Astrocyte of the cerebellum (primary cell): ENCODE measurements at regions not wholly inside any gene's neighbourhood (a gene's known extent, or its start where the extent isn't known, plus 50 kb on each side); places are given as distances from the start of the nearest gene placed in this dataset.

Experiments
- DNase-seq: peaks from one replicate; pipeline ENCODE4 v3.0.0-alpha.2; 2011; ENCODE audit warnings: low read depth
- H3K4me3 ChIP-seq: 2 replicates; pipeline ENCODE4 v1.5.1; 2011; ENCODE audit warnings: mild to moderate bottlenecking, low read depth, low read length, moderate library complexity
- CTCF ChIP-seq: IDR thresholded peaks from 2 replicates; pipeline ENCODE4 v1.5.1; 2012; ENCODE audit warnings: low read length, low read depth, moderate library complexity, mild to moderate bottlenecking; ENCODE audit errors: missing control alignments
- in situ Hi-C: cut with HindIII; loops from 2 replicates; pipeline ENCODE4 v1.10.0; 2017; ENCODE audit warnings: low sequenced_read_pairs

- H3K4me3 ChIP-seq, result no peak overlapping the region
- no peak for TF ChIP-seq CTCF
- in situ Hi-C loops, result no loop called here
- DNase-seq, result no peak
These were observed 86.3 kb upstream of the MKLN1 start for GRCh38 chr7:131241386-131241785.

- in situ Hi-C loops, result no loop called here
- DNase-seq, result no peak
- TF ChIP-seq CTCF, result no peak
These were observed 85.5 kb upstream of the MKLN1 start for GRCh38 chr7:131242123-131242650.

GRCh38 chr7:131244259-131244852 is 83.3 kb upstream of the MKLN1 start:
- in situ Hi-C loops, result no loop called here
- no peak overlapping the region for H3K4me3 ChIP-seq
- TF ChIP-seq CTCF, result peak; percentile 3
- DNase-seq, result peak; percentile 90

More at GRCh38 chr7:131242123-131242650, 85.5 kb upstream of the MKLN1 start:
- H3K4me3 ChIP-seq, result no peak overlapping the region

- peak; percentile 88 for DNase-seq
- no peak overlapping the region for H3K4me3 ChIP-seq
- TF ChIP-seq CTCF, result no peak
- in situ Hi-C loops, result no loop called here
These were observed 78.7 kb upstream of the MKLN1 start for GRCh38 chr7:131249003-131249402.

GRCh38 chr7:131249483-131249882 is 78.2 kb upstream of the MKLN1 start:
- DNase-seq, result no peak
- TF ChIP-seq CTCF, result no peak
- in situ Hi-C loops, result no loop called here

GRCh38 chr7:131250331-131250730 is 77.3 kb upstream of the MKLN1 start:
- no peak for DNase-seq
- in situ Hi-C loops, result no loop called here
- TF ChIP-seq CTCF, result no peak
- H3K4me3 ChIP-seq, result no peak overlapping the region

More at GRCh38 chr7:131249483-131249882, 78.2 kb upstream of the MKLN1 start:
- no peak overlapping the region for H3K4me3 ChIP-seq

GRCh38 chr7:131251371-131251770 is 76.3 kb upstream of the MKLN1 start:
- in situ Hi-C loops, result no loop called here
- H3K4me3 ChIP-seq, result no peak overlapping the region
- TF ChIP-seq CTCF, result no peak
- DNase-seq, result no peak
